Neural cell (in vitro differentiated cells): ENCODE measurements at regions not wholly inside any gene's neighbourhood (a gene's known extent, or its start where the extent isn't known, plus 50 kb on each side); places are given as distances from the start of the nearest gene placed in this dataset.

ENCODE experiments used
- H2AFZ ChIP-seq: fragments of 200-600, 300-800 bp; sonication (generic), shearing (Covaris generic); 2 replicates; pipeline ENCODE4 v1.6.0; 2014; ENCODE audit warnings: low read depth, mild to moderate bottlenecking, antibody characterized with exemption, low read length, moderate library complexity
- H3F3A ChIP-seq: fragments of 200-600 bp; shearing (Covaris generic); 2 replicates; pipeline ENCODE4 v1.6.1; 2016; ENCODE audit warnings: mild to moderate bottlenecking, moderate library complexity, mixed read lengths, antibody characterized with exemption, low read length; ENCODE audit not compliant: insufficient read depth, poor library complexity, severe bottlenecking
- H3K27ac ChIP-seq: fragments of 200-600, 300-800 bp; sonication (generic), shearing (Covaris generic); 2 replicates; pipeline ENCODE4 v1.5.1; 2014; ENCODE audit warnings: mild to moderate bottlenecking, low read length, moderate library complexity
- H3K27me3 ChIP-seq: fragments of 300-800, 200-600 bp; sonication (generic), shearing (Covaris generic); 2 replicates; pipeline ENCODE4 v1.6.0; 2014; ENCODE audit warnings: mild to moderate bottlenecking, low read depth, low read length, moderate library complexity; ENCODE audit not compliant: insufficient read depth
- H3K36me3 ChIP-seq: fragments of 300-800, 200-600 bp; sonication (generic), shearing (Covaris generic); 2 replicates; pipeline ENCODE4 v1.5.1; 2014; ENCODE audit warnings: mild to moderate bottlenecking, antibody characterized with exemption, low read length, moderate library complexity; ENCODE audit not compliant: insufficient read depth
- H3K4me2 ChIP-seq: fragments of 300-800, 200-600 bp; sonication (generic), shearing (Covaris generic); 2 replicates; pipeline ENCODE4 v1.6.0; 2014; ENCODE audit warnings: mild to moderate bottlenecking, low read length
- H3K4me3 ChIP-seq: fragments of 300-800, 200-600 bp; sonication (generic), shearing (Covaris generic); 2 replicates; pipeline ENCODE4 v1.5.1; 2014; ENCODE audit warnings: mild to moderate bottlenecking, low read length, moderate library complexity
- H3K79me2 ChIP-seq: fragments of 200-600 bp; shearing (Covaris generic); replicated peaks from 2 replicates; pipeline ENCODE4 v1.6.0; 2014; ENCODE audit warnings: mild to moderate bottlenecking, low read length, moderate library complexity; ENCODE audit not compliant: insufficient read depth
- H3K9ac ChIP-seq: fragments of 300-800, 200-600 bp; sonication (generic), shearing (Covaris generic); 2 replicates; pipeline ENCODE4 v1.6.1; 2016; ENCODE audit warnings: mild to moderate bottlenecking, low read length, mixed read lengths
- H3K9me2 ChIP-seq: fragments of 200-600 bp; shearing (Covaris generic); 2 replicates; pipeline ENCODE4 v1.6.1; 2016; ENCODE audit warnings: mild to moderate bottlenecking, low read length, mixed read lengths; ENCODE audit not compliant: insufficient read depth
- H3K9me3 ChIP-seq: fragments of 200-600, 300-800 bp; sonication (generic), shearing (Covaris generic); 2 replicates; pipeline ENCODE4 v1.6.1; 2016; ENCODE audit warnings: mild to moderate bottlenecking, mixed run types, low read length, moderate library complexity, mixed read lengths
- H4K20me1 ChIP-seq: fragments of 200-600 bp; shearing (Covaris generic); 2 replicates; pipeline ENCODE4 v1.6.1; 2016; ENCODE audit warnings: mild to moderate bottlenecking, mixed run types; ENCODE audit not compliant: insufficient read depth
- EP300 ChIP-seq: fragments of 450-650 bp; conservative IDR thresholded peaks from 2 replicates; pipeline ENCODE4 v1.6.1; 2014; ENCODE audit warnings: antibody characterized with exemption, mild to moderate bottlenecking, moderate library complexity; ENCODE audit not compliant: poor library complexity, severe bottlenecking
- EZH2 ChIP-seq: fragments of 200-600, 300-800 bp; shearing (Covaris generic), sonication (generic); IDR thresholded peaks from 2 replicates; pipeline ENCODE4 v1.6.1; 2014; ENCODE audit warnings: antibody characterized with exemption, low read length, borderline replicate concordance, mild to moderate bottlenecking; ENCODE audit not compliant: insufficient read depth, poor library complexity, severe bottlenecking
- MXI1 ChIP-seq: fragments of 450-650 bp; conservative IDR thresholded peaks from 2 replicates; pipeline ENCODE4 v1.6.1; 2014; ENCODE audit warnings: antibody characterized with exemption, mild to moderate bottlenecking; ENCODE audit not compliant: poor library complexity, severe bottlenecking
- POLR2AphosphoS5 ChIP-seq: IDR thresholded peaks from 2 replicates; pipeline ENCODE4 v1.6.1; 2012
- RAD21 ChIP-seq: fragments of 450-650 bp; conservative IDR thresholded peaks from 2 replicates; pipeline ENCODE4 v1.6.1; 2014; ENCODE audit warnings: antibody characterized with exemption, mild to moderate bottlenecking, moderate library complexity
- REST ChIP-seq: IDR thresholded peaks from 2 replicates; pipeline ENCODE4 v1.6.1; 2012; ENCODE audit warnings: borderline replicate concordance
- SMC3 ChIP-seq: fragments of 450-650 bp; conservative IDR thresholded peaks from 2 replicates; pipeline ENCODE4 v1.6.1; 2014; ENCODE audit warnings: antibody characterized with exemption, mild to moderate bottlenecking, moderate library complexity; ENCODE audit not compliant: poor library complexity
- TAF1 ChIP-seq: IDR thresholded peaks from 2 replicates; pipeline ENCODE4 v1.6.1; 2012; ENCODE audit warnings: low read depth
- TF ChIP-seq, protein P1 (sequence below): fragments of 450-650 bp; IDR thresholded peaks from 2 replicates; pipeline ENCODE4 v1.5.1; 2014; ENCODE audit warnings: antibody characterized with exemption, mild to moderate bottlenecking, moderate library complexity; ENCODE audit not compliant: poor library complexity, severe bottlenecking

GRCh38 chr3:66586853-66587252 lies 86.0 kb upstream of the LRIG1 start:
- no peak overlapping the region for H3K27ac ChIP-seq
- no peaks in the 10 kb centered on the region for H3F3A ChIP-seq
- H3K9me3 ChIP-seq = no peaks in the 10 kb centered on the region
- no peaks in the 10 kb centered on the region for H3K36me3 ChIP-seq
- H4K20me1 ChIP-seq = no peaks in the 10 kb centered on the region
- H3K9me2 ChIP-seq = no peaks in the 10 kb centered on the region
- no peak overlapping the region for H2AFZ ChIP-seq
- H3K4me2 ChIP-seq = no peak overlapping the region
- H3K4me3 ChIP-seq = no peak overlapping the region
- TF ChIP-seq EZH2 (no peak), TAF1 (no peak), MXI1 (no peak), EP300 (no peak), RAD21 (no peak), REST (no peak), SMC3 (no peak), POLR2AphosphoS5 (no peak)
- TF ChIP-seq, protein P1, sequence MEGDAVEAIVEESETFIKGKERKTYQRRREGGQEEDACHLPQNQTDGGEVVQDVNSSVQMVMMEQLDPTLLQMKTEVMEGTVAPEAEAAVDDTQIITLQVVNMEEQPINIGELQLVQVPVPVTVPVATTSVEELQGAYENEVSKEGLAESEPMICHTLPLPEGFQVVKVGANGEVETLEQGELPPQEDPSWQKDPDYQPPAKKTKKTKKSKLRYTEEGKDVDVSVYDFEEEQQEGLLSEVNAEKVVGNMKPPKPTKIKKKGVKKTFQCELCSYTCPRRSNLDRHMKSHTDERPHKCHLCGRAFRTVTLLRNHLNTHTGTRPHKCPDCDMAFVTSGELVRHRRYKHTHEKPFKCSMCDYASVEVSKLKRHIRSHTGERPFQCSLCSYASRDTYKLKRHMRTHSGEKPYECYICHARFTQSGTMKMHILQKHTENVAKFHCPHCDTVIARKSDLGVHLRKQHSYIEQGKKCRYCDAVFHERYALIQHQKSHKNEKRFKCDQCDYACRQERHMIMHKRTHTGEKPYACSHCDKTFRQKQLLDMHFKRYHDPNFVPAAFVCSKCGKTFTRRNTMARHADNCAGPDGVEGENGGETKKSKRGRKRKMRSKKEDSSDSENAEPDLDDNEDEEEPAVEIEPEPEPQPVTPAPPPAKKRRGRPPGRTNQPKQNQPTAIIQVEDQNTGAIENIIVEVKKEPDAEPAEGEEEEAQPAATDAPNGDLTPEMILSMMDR = no peak
- H3K27me3 ChIP-seq = no peaks in the 10 kb centered on the region
- no peak overlapping the region for H3K9ac ChIP-seq
- H3K79me2 ChIP-seq = no peaks in the 10 kb centered on the region

DNA sequence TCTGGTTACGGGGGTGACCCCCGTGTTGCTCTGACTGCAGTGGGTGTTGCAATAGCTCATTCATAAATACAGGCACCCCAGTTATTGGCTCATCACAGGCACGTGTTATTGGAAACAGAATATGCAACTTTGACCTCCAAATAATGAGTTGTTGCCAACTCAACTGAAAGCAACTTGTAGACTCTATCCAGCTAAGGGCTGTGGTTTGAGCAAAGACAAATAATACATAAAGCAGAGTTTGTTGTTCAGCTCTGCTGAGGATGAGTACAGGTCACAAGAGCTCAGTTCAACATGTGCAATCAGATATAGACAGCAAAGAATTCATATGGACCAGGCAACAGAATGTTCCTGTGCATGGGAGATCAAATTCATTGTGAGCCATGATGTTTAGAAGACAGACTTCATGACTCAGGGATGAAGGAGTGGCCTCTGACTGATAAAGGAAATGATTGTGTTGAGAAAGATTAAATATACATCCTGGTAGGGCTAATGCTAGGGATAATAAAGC lies 87.6 kb upstream of the LRIG1 start:
- Histone ChIP-seq H3K36me3 (no peaks in the 10 kb centered on the region), H3K9me2 (no peaks in the 10 kb centered on the region), H3K27ac (no peak overlapping the region), H3F3A (no peaks in the 10 kb centered on the region), H3K27me3 (no peaks in the 10 kb centered on the region), H3K9me3 (no peaks in the 10 kb centered on the region), H2AFZ (no peak overlapping the region), H3K79me2 (no peaks in the 10 kb centered on the region), H3K4me3 (no peak overlapping the region), H3K9ac (no peak overlapping the region), H4K20me1 (no peaks in the 10 kb centered on the region), H3K4me2 (no peak overlapping the region)
- no peak for TF ChIP-seq SMC3
- no peak for TF ChIP-seq MXI1
- TF ChIP-seq TAF1 = no peak
- TF ChIP-seq EP300 = no peak
- TF ChIP-seq REST = no peak
- no peak for TF ChIP-seq POLR2AphosphoS5
- TF ChIP-seq, protein P1 = no peak
- TF ChIP-seq EZH2 = no peak
- no peak for TF ChIP-seq RAD21
